K562 (cell line): ENCODE measurements at regions not wholly inside any gene's neighbourhood (a gene's known extent, or its start where the extent isn't known, plus 50 kb on each side); places are given as distances from the start of the nearest gene placed in this dataset.

Experiments
- ATAC-seq: fragments of 200-7000 bp; cut with Tn5 transposase; 3 replicates; pipeline ENCODE4 v1.9.1; 2020; ENCODE audit warnings: moderate library complexity
- BruUV-seq: library from RNA; stranded (reverse); fragments of 400-500 nt; replicated peaks from 2 replicates; lab custom pipeline; 2021; lab: Mats Ljungman, UMichigan
- CTCF ChIA-PET: fragments of 300-600 bp; formaldehyde crosslinking; extraction: SDS; loops from one replicate; lab custom pipeline; 2021; ENCODE audit warnings: low intra/inter-chr PET ratio; lab: Yijun Ruan, JAX
- POLR2A ChIA-PET: fragments of 300-600, 350-650 bp; sonication (Branson Sonifier 250); formaldehyde crosslinking; extraction: SDS; loops from one replicate; lab custom pipeline; 2021; ENCODE audit warnings: antibody characterized with exemption, inconsistent platforms; lab: Yijun Ruan, JAX
- DNase-seq, 4 experiments: peaks; one replicate each; pipeline versions ENCODE4 v3.0.0 to v3.0.0-alpha.2; 2011 to 2018; ENCODE audit warnings: low spot score in 3 of 4, mixed read lengths in 3 of 4; ENCODE audit errors: extremely low read depth in 1 of 4
- FAIRE-seq: peaks from 2 replicates; lab custom pipeline; 2011; peaks lifted over from hg19 to GRCh38; lab: Jason Lieb, UNC
- H2AFZ ChIP-seq: 2 replicates; pipeline ENCODE4 v1.6.0; 2011; ENCODE audit warnings: low read depth, low read length, control low read depth, inconsistent platforms
- H3K27ac ChIP-seq: fragments of 200-600 bp; 3 replicates; pipeline ENCODE4 v1.8.0; 2011; ENCODE audit warnings: low read depth, mild to moderate bottlenecking, control low read depth, inconsistent platforms, low read length, moderate library complexity, mixed read lengths; ENCODE audit errors: extremely low read depth
- H3K27me3 ChIP-seq, 2 experiments: fragments of 300-600 bp in 1 of 2; 2 replicates in 1 of 2; 3 replicates in 1 of 2; pipeline versions ENCODE4 v1.6.0 to v1.8.0; 2011; ENCODE audit warnings: inconsistent platforms in 2 of 2, low read length in 2 of 2, mild to moderate bottlenecking in 1 of 2, mixed read lengths in 1 of 2, moderate library complexity in 1 of 2; ENCODE audit not compliant: control insufficient read depth in 2 of 2, insufficient read depth in 2 of 2
- H3K36me3 ChIP-seq: fragments of 300-600 bp; 3 replicates; pipeline ENCODE4 v1.8.0; 2011; ENCODE audit warnings: mild to moderate bottlenecking, low read length, inconsistent platforms; ENCODE audit not compliant: control insufficient read depth, insufficient read depth
- H3K4me1 ChIP-seq, 2 experiments: fragments of 200-600 bp in 1 of 2; replicated peaks in 1 of 2; 2 replicates in 1 of 2; 3 replicates in 1 of 2; pipeline versions ENCODE4 v1.5.1 to v1.8.0; 2011; ENCODE audit warnings: inconsistent platforms in 2 of 2, low read length in 2 of 2, mild to moderate bottlenecking in 1 of 2, mixed read lengths in 1 of 2, moderate library complexity in 1 of 2; ENCODE audit not compliant: control insufficient read depth in 2 of 2, insufficient read depth in 2 of 2
- H3K4me2 ChIP-seq: 2 replicates; pipeline ENCODE4 v1.6.1; 2011; ENCODE audit warnings: low read length, control low read depth, inconsistent platforms, mixed read lengths; ENCODE audit not compliant: insufficient read depth
- H3K4me3 ChIP-seq: fragments of 200-600 bp; sonication (generic), shearing (Covaris generic); 2 replicates; pipeline ENCODE4 v1.5.1; 2016; ENCODE audit warnings: control low read depth, inconsistent platforms
- H3K79me2 ChIP-seq: fragments of 200-600 bp; 3 replicates; pipeline ENCODE4 v1.8.0; 2011; ENCODE audit warnings: low read length, inconsistent platforms; ENCODE audit not compliant: control insufficient read depth, insufficient read depth
- H3K9ac ChIP-seq, 2 experiments: 2 replicates each; pipeline versions ENCODE4 v1.6.0 to v1.6.1; 2011; ENCODE audit warnings: low read depth in 2 of 2, low read length in 2 of 2, control low read depth in 1 of 2, inconsistent platforms in 1 of 2, mild to moderate bottlenecking in 1 of 2, mixed read lengths in 1 of 2; ENCODE audit not compliant: insufficient read depth in 1 of 2
- H3K9me1 ChIP-seq: one replicate; pipeline ENCODE4 v1.6.0; 2011; ENCODE audit warnings: inconsistent platforms, mild to moderate bottlenecking, low read length, moderate library complexity; ENCODE audit not compliant: control insufficient read depth, insufficient read depth
- H3K9me3 ChIP-seq: replicated peaks from 2 replicates; pipeline ENCODE4 v1.5.1; 2011; ENCODE audit warnings: low read depth, low read length, inconsistent platforms; ENCODE audit not compliant: control insufficient read depth, insufficient read depth
- H4K20me1 ChIP-seq: replicated peaks from 2 replicates; pipeline ENCODE4 v1.6.1; 2011; ENCODE audit warnings: low read length, inconsistent platforms, mixed read lengths; ENCODE audit not compliant: control insufficient read depth, insufficient read depth
- CEBPB ChIP-seq: fragments of 450-650 bp; IDR thresholded peaks from 2 replicates; pipeline ENCODE4 v1.6.1; 2016; ENCODE audit warnings: missing genetic modification characterization, missing compliant biosample characterization
- CEBPG ChIP-seq, 3 experiments: fragments of 200-800 bp in 1 of 3; sonication (Bioruptor generic) in 1 of 3; sonication (generic) in 1 of 3; formaldehyde crosslinking in 1 of 3; IDR thresholded peaks in 2 of 3; conservative IDR thresholded peaks in 1 of 3; 2 replicates each; pipeline versions ENCODE4 v1.6.1 to v1.8.0; 2016 to 2022; ENCODE audit warnings: missing compliant biosample characterization in 2 of 3, missing genetic modification characterization in 2 of 3, mild to moderate bottlenecking in 1 of 3, missing genetic modification reagents in 1 of 3
- NEUROD1 ChIP-seq: fragments of 150-350 bp; IDR thresholded peaks from 2 replicates; pipeline ENCODE4 v1.6.1; 2014; ENCODE audit warnings: borderline replicate concordance, low read length, low read depth; ENCODE audit not compliant: partially characterized antibody
- PTTG1 ChIP-seq: fragments of 450-650 bp; IDR thresholded peaks from 2 replicates; pipeline ENCODE4 v1.6.1; 2016; ENCODE audit warnings: low read depth, mild to moderate bottlenecking, missing genetic modification characterization, missing compliant biosample characterization
- SPI1 ChIP-seq: IDR thresholded peaks from 2 replicates; pipeline ENCODE4 v1.6.1; 2011; ENCODE audit warnings: low read depth, low read length, control low read depth, borderline replicate concordance
- ZNF274 ChIP-seq: IDR thresholded peaks from 2 replicates; pipeline ENCODE4 v1.6.1; 2011; ENCODE audit warnings: low read depth, mild to moderate bottlenecking, low read length, moderate library complexity, borderline replicate concordance
- WGBS: fragments of 100-300 bp; shearing (Covaris generic); methylation state at CpG from one replicate; pipeline ENCODE4 v1.1.6; 2016; ENCODE audit warnings: low coverage, mixed read lengths; ENCODE audit not compliant: insufficient coverage; ENCODE audit errors: missing lambda C conversion rate; 5-methylcytosine and 5-hydroxymethylcytosine counted together
- in situ Hi-C: fragments of 300-500 bp; cut with MboI; formaldehyde crosslinking; loops from 4 replicates; pipeline ENCODE4 v1.15.0; 2018; ENCODE audit warnings: inconsistent platforms, mixed read lengths
- intact Hi-C: fragments of 100-400 bp; cut with micrococcal nuclease; formaldehyde crosslinking; loops from 2 replicates; pipeline ENCODE4 v1.14.2; 2022
- TF ChIP-seq, protein P1 (sequence below): sonication (generic); formaldehyde crosslinking; IDR thresholded peaks from 2 replicates; pipeline ENCODE4 v1.8.1; 2023; ENCODE audit warnings: mild to moderate bottlenecking, missing genetic modification reagents
- TF ChIP-seq, protein P2 (sequence below): fragments of 250-450 bp; sonication (Bioruptor Pico); IDR thresholded peaks from 2 replicates; pipeline ENCODE4 v1.8.0; 2022; ENCODE audit warnings: moderate library complexity, mild to moderate bottlenecking, inconsistent platforms

DNA sequence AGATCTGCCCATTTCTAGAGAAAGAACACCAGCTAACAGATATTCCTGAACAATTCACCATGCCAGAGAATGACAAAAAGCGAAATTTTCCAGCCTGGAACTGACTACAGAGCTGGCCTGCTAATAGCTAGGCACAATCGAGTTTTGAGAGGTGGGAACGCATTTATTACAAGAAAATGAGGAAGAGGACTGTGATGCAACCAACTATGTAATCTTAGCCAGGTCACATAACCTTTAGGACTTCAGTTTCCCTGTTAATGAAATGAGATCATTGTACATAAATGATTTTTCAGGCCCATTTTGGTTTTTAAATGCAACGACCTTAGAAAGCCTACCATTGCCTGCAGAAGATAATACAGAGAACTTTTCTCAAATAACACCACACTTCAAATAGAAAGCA lies 72.1 kb upstream of the SETMAR start:
- ChIA-PET POLR2A (no interaction called here), CTCF (no interaction called here)
- WGBS = 1% methylated on average over 4 of the region's 4 CpGs
- no peaks in the 10 kb centered on the region for H3K9me3 ChIP-seq
- no peak for TF ChIP-seq ZNF274
- TF ChIP-seq SPI1 = peak; percentile 44; the same call in 1 of the 2 replicates
- TF ChIP-seq, protein P1, sequence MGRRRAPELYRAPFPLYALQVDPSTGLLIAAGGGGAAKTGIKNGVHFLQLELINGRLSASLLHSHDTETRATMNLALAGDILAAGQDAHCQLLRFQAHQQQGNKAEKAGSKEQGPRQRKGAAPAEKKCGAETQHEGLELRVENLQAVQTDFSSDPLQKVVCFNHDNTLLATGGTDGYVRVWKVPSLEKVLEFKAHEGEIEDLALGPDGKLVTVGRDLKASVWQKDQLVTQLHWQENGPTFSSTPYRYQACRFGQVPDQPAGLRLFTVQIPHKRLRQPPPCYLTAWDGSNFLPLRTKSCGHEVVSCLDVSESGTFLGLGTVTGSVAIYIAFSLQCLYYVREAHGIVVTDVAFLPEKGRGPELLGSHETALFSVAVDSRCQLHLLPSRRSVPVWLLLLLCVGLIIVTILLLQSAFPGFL (CRISPR knock-in tag) = no peak
- no peak for TF ChIP-seq CEBPG (CRISPR knock-in tag; IDR thresholded peaks at IDR 0.05)
- peak in 1 of 2 experiments; percentile 49; a peak in 2 of 4 replicates for TF ChIP-seq CEBPG (tag; conservative IDR thresholded peaks at IDR 0.05 in 1 of 2, IDR thresholded peaks at IDR 0.05 in 1 of 2)
- no peak for TF ChIP-seq PTTG1
- TF ChIP-seq CEBPB (tag) = peak; percentile 62; the same call in 1 of the 2 replicates
- TF ChIP-seq NEUROD1 = no peak
- TF ChIP-seq, protein P2, sequence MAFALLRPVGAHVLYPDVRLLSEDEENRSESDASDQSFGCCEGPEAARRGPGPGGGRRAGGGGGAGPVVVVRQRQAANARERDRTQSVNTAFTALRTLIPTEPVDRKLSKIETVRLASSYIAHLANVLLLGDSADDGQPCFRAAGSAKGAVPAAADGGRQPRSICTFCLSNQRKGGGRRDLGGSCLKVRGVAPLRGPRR (CRISPR knock-in tag) = no peak
- no peak for DNase-seq
- no peak overlapping the region for H3K9ac ChIP-seq
- H2AFZ ChIP-seq = no peak overlapping the region
- no peaks in the 10 kb centered on the region for H4K20me1 ChIP-seq
- peaks cover 0 to 3% of the 10 kb centered on the region in 2 experiments; a peak in 2 of 5 replicates for H3K4me1 ChIP-seq
- in situ Hi-C loops = no loop called here
- H3K4me2 ChIP-seq = no peak overlapping the region
- H3K79me2 ChIP-seq = no peaks in the 10 kb centered on the region
- H3K9me1 ChIP-seq = no peaks in the 10 kb centered on the region
- H3K27me3 ChIP-seq = no peaks in the 10 kb centered on the region
- ATAC-seq = no peak
- BruUV-seq = no TSS peak
- H3K4me3 ChIP-seq = no peak overlapping the region
- intact Hi-C loops = no loop called here
- no peak overlapping the region for H3K27ac ChIP-seq
- H3K36me3 ChIP-seq = no peaks in the 10 kb centered on the region
- no peak for FAIRE-seq
